Glomerular visceral epithelial cell (primary cell): ENCODE measurements at regions not wholly inside any gene's neighbourhood (a gene's known extent, or its start where the extent isn't known, plus 50 kb on each side); places are given as distances from the start of the nearest gene placed in this dataset.
"Not testable (repeated sequence)": the region's sequence is repeated elsewhere in the genome, so short reads cannot be mapped to it uniquely, and the experiment has no call there.

Source experiments
- DNase-seq: peaks from one replicate; pipeline ENCODE4 v3.0.0-alpha.2; 2016; ENCODE audit errors: extremely low spot score

GRCh38 chr10:58066979-58067378 lies 200.7 kb downstream of the IPMK start:
- DNase-seq, result no peak

DNA sequence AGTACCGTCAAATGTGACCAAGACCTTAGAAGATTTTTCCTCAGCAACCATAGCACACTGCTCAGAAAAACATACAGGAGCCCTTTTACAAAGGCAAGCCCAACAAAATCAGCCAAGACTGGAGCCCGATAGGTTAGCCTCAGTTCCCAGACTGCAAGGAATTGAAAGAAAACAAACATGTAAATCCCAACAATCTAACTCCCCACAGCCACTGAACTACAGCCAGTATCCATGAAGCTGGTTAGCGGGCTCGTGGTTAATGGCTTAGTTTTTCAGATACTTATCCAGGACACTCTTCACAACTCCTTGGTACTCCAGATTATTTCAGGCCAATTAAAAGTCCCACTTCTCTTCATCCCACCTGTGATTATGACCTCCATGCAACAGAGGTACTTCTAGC lies 201.6 kb downstream of the IPMK start:
- DNase-seq, result no peak

DNA sequence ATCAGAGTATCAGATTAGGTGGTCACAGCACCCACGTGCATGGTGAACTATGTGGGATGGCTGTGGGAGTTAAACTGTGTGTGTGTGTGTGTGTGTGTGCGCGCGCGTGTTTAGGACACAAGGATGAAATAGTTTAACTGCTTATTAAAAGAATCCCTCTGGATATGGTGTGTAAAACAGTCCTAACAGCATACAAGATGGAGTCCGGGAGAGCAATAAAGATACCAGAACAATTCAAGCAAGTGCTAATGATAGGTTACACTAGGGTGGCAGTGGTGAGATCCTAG lies 202.2 kb downstream of the IPMK start:
- DNase-seq, result no peak

- peak; percentile 61 for DNase-seq
Measured at GRCh38 chr10:58064714-58065528, 202.8 kb downstream of the IPMK start.

GRCh38 chr10:58063861-58064480 lies 203.7 kb downstream of the IPMK start:
- no peak for DNase-seq

DNA sequence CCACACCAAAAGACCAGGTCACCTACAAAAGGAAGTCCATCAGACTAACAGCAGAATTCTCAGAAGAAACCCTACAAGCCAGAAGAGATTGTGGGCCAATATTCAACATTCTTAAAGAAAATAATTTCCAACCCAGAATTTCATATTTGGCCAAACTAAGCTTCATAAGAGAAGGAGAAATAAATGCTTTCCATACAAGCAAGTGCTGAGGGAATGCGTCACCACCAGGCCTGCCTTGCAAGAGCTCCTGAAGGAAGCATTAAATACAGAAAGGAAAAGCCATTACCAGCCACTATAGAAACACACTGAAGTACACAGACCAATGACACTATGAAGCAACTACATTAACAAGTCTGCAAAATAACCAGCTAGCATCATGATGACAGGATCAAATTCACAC lies 209.0 kb downstream of the IPMK start:
- not testable (repeated sequence) for DNase-seq

GRCh38 chr10:58054881-58055280 lies 212.8 kb downstream of the IPMK start:
- no peak for DNase-seq

DNA sequence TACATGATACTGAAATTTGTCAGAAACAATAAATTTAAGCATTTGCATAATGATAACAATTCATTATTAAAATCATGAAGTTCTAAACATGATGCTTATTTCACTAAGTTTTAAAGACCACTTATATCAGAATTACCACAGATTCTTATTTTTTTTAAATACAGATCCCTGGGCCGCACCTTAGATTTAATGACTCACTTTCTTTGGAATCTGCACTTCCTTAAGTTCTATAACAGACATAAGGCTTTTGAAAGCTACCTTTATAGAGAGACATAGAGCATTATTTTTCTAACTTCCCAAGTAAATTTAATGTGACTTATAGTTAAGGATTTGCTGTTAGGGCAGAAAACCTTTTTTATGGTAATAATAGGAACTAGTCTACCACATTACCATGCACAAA lies 214.9 kb downstream of the IPMK start:
- no peak for DNase-seq

DNA sequence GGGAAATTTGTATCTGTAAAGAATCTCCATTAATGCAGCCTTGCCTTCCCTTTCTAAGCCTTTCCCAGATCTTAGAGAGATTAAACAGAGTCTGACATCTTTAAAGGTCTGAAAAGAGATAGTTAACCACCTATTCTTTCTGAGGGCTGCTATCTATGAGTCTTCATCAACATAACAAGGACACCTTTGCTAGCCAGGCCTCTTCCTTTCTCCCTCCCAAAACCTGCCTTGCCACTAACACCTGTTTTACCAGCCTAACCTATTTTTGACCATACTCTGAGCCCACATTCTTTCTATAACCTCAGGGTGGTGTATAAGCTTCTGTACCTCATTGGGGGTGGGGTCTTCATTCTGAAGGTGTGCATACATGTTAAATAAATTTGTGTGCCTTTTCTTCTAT lies 217.1 kb downstream of the IPMK start:
- DNase-seq, result no peak

GRCh38 chr10:58048936-58049335 lies 218.8 kb downstream of the IPMK start:
- DNase-seq, result no peak

- peak; percentile 59 for DNase-seq
Measured at GRCh38 chr10:58044072-58044471, 223.6 kb downstream of the IPMK start.

GRCh38 chr10:58041901-58042300 lies 225.8 kb downstream of the IPMK start:
- no peak for DNase-seq

DNA sequence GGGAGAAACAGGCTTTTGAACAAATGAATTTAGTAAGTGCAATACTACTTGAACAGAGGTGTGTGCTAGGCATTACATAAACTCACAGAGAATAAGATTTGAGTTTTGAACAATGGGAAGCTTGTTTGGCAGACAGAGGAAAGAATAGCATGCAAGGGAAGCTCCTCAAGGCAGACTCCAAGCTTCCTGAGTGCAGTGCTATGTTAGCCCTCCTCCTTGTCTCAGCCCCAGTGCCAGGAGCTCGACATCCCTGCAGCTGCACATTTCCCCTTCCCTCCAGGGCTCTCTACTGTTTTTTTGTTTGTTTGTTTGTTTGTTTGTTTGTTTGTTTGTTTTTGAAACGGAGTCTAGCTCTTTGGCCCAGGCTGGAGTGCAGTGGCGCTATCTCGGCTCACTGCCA lies 237.5 kb downstream of the IPMK start:
- no peak for DNase-seq

GRCh38 chr10:58028597-58029366 lies 238.9 kb downstream of the IPMK start:
- DNase-seq, result peak; percentile 85

DNA sequence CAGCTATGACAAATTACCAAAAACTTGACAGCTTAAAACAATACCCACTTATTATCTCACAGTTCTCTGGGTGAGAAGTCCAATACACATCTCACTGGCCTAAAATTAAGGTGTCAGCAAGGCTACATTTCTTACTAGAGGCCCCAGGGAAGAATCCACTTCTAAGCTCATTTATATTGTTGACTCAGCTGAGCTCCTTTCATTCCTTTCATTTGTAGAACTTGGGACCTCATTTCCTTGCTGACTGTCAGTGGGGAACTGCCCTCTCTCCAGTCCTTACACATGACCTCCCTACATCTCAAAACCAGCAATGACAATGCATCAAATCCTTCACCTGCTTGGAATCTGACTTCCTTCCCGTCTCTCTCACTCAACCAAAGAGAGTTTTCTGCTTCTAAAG lies 240.3 kb downstream of the IPMK start:
- DNase-seq, result no peak

DNA sequence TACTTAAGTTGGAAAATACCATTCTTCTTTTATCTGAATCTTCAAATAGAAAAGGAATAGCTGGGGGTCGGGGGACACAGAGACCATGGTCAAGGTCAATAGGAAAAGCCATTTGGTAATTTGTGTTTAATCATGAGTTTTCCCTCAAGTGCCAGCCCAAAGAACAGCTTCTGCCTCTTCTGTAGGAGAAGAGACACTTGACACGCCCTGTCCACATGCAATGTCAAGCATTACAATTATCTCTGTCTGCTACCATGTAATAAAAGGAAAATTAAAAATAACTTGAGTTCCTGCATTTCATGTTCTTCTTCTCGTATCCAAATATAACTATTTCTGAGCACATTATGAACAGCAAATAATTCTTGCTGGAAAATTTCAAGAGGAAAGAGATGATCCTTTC lies 241.7 kb downstream of the IPMK start:
- no peak for DNase-seq

DNA sequence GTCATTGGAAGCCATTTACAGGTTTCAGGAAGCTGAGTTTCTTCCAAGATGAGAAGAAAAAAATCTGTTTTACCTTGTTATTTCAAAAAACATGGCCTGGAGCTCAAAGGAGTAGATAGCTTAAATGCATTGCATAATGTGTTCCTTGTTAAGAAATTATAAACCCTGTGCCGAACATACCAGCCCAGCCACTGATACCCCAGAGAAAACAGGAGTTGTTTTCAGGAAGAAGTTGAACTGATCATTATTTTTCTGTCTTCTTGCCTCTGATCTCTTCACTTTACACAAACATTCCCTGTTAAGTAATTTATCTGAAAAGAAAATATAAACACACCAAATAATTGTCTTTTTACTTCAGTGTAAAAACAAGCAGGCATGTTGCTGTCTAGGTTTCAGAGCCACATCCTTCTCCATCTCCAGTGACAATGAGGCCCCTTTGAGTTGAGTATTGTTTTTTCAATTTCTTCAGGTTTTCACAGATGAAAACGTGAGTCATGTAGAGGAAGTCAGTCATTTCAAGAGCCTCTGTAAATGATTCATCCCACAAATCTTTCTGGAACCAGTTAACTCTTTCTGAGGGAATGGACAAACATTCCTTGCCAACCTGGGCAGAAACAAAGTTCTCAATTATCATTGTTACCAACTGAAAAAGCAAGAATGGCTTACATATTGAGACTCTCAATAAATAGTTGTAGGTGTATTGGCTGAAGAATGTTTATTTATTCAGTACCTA lies 244.2 kb downstream of the IPMK start:
- DNase-seq, result peak; percentile 89

- no peak for DNase-seq
Measured at GRCh38 chr10:58019863-58020537, 247.7 kb downstream of the IPMK start.

GRCh38 chr10:58017719-58018367 lies 249.9 kb downstream of the IPMK start:
- peak; percentile 55 for DNase-seq

DNA sequence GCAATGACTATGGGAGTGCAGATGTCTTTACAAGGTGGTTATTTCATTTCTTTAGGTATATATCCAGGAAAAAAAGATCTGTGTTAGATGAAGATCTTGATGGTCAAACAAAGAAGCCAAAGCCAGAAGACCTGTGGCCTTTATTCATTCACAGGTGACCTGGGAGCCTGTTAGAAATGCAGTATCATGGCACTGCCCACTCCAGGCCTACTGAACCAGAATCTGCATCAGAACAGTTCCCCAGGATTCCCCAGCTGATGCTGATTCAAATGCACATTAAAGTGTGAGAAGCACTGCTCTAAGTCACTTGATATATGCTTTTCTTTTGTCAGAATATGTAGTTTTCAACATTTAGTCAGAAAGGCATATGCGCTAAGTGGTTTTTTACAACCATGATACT lies 251.1 kb downstream of the IPMK start:
- DNase-seq, result no peak

- no peak for DNase-seq
Measured at GRCh38 chr10:58014436-58014835, 253.3 kb downstream of the IPMK start.
